NT2/D1 (cell line): ENCODE measurements at regions not wholly inside any gene's neighbourhood (a gene's known extent, or its start where the extent isn't known, plus 50 kb on each side); places are given as distances from the start of the nearest gene placed in this dataset.

Experiments
- SUZ12 ChIP-seq: IDR thresholded peaks from 2 replicates; pipeline ENCODE4 v1.6.1; 2011; ENCODE audit not compliant: insufficient read length, insufficient read depth; ENCODE audit errors: extremely low read depth
- YY1 ChIP-seq: IDR thresholded peaks from 2 replicates; pipeline ENCODE4 v1.6.1; 2011; ENCODE audit not compliant: insufficient read length, insufficient read depth
- ZNF274 ChIP-seq: IDR thresholded peaks from 2 replicates; pipeline ENCODE4 v1.6.1; 2011; ENCODE audit warnings: mild to moderate bottlenecking, low read depth, low read length

GRCh38 chr5:110167384-110167783, 477.7 kb downstream of the MAN2A1 start:
- TF ChIP-seq ZNF274 (no peak), YY1 (no peak), SUZ12 (no peak)
